A673 (cell line): ENCODE measurements at regions not wholly inside any gene's neighbourhood (a gene's known extent, or its start where the extent isn't known, plus 50 kb on each side); places are given as distances from the start of the nearest gene placed in this dataset.
"Not testable (repeated sequence)": the region's sequence is repeated elsewhere in the genome, so short reads cannot be mapped to it uniquely, and the experiment has no call there.

Source experiments
- BruUV-seq: library from RNA; stranded (reverse); fragments of 400-500 nt; replicated peaks from 2 replicates; lab custom pipeline; 2021; lab: Mats Ljungman, UMichigan
- CTCF ChIA-PET: fragments of 300-600 bp; sonication (Branson Sonifier 250); formaldehyde crosslinking; loops from one replicate; lab custom pipeline; 2022; ENCODE audit warnings: antibody characterized with exemption; lab: Charles Lee
- POLR2A ChIA-PET: fragments of 300-600 bp; sonication (Branson Sonifier 250); formaldehyde crosslinking; loops from one replicate; lab custom pipeline; 2022; ENCODE audit warnings: antibody characterized with exemption; ENCODE audit not compliant: low non-redundant PET; lab: Charles Lee
- DNase-seq: peaks from one replicate; pipeline ENCODE4 v3.0.0-alpha.2; 2015; ENCODE audit warnings: low spot score
- H3K27ac ChIP-seq: fragments of 200-600 bp; sonication (generic); 2 replicates; pipeline ENCODE4 v1.5.1; 2016; ENCODE audit warnings: mixed run types, low read depth, mild to moderate bottlenecking, mixed read lengths, antibody characterized with exemption, low read length; ENCODE audit not compliant: poor library complexity, severe bottlenecking
- H3K27me3 ChIP-seq: fragments of 200-600 bp; sonication (generic); replicated peaks from 2 replicates; pipeline ENCODE4 v1.6.1; 2017; ENCODE audit warnings: mixed run types, low read depth, mild to moderate bottlenecking, mixed read lengths, antibody characterized with exemption, low read length; ENCODE audit not compliant: insufficient read depth, poor library complexity
- H3K36me3 ChIP-seq: fragments of 200-600 bp; sonication (generic); 2 replicates; pipeline ENCODE4 v1.6.1; 2016; ENCODE audit warnings: mixed run types, mild to moderate bottlenecking, mixed read lengths, antibody characterized with exemption, low read length; ENCODE audit not compliant: insufficient read depth, poor library complexity, severe bottlenecking
- H3K4me1 ChIP-seq: fragments of 200-600 bp; sonication (generic); 2 replicates; pipeline ENCODE4 v1.6.1; 2017; ENCODE audit warnings: mixed run types, mild to moderate bottlenecking, mixed read lengths, antibody characterized with exemption, low read length; ENCODE audit not compliant: insufficient read depth, poor library complexity, severe bottlenecking
- H3K4me3 ChIP-seq: fragments of 200-600 bp; sonication (generic); 2 replicates; pipeline ENCODE4 v1.5.1; 2016; ENCODE audit warnings: low read depth, mixed run types, mild to moderate bottlenecking, mixed read lengths, low read length; ENCODE audit not compliant: poor library complexity, severe bottlenecking
- H3K9me3 ChIP-seq: fragments of 200-600 bp; sonication (generic); 2 replicates; pipeline ENCODE4 v1.6.1; 2016; ENCODE audit warnings: mixed run types, low read depth, mild to moderate bottlenecking, mixed read lengths, antibody characterized with exemption, low read length; ENCODE audit not compliant: poor library complexity, severe bottlenecking
- CTCF ChIP-seq: fragments of 300-800, 200-600 bp; sonication (generic); conservative IDR thresholded peaks from 2 replicates; pipeline ENCODE4 v1.5.1; 2017; ENCODE audit warnings: low read depth, mild to moderate bottlenecking, antibody characterized with exemption, low read length, moderate library complexity, mixed read lengths
- EZH2 ChIP-seq: fragments of 200-600 bp; sonication (generic); IDR thresholded peaks from 2 replicates; pipeline ENCODE4 v1.6.1; 2017; ENCODE audit warnings: borderline replicate concordance, low read depth, mild to moderate bottlenecking, mixed read lengths, antibody characterized with exemption, low read length; ENCODE audit not compliant: poor library complexity, severe bottlenecking
- intact Hi-C: fragments of 100-400 bp; cut with micrococcal nuclease; formaldehyde crosslinking; loops from one replicate; pipeline ENCODE4 v1.10.0; 2022; ENCODE audit not compliant: unreplicated experiment

GRCh38 chr2:224114428-224114827, 75.3 kb upstream of the SERPINE2 start:
- ChIA-PET POLR2A (no interaction called here), CTCF (no interaction called here)
- no peaks in the 10 kb centered on the region for H3K36me3 ChIP-seq
- TF ChIP-seq CTCF = no peak
- no peak for TF ChIP-seq EZH2
- no peak overlapping the region for H3K4me3 ChIP-seq
- intact Hi-C loops = no loop called here
- no peak for DNase-seq
- H3K27ac ChIP-seq = no peak overlapping the region
- BruUV-seq = no TSS peak
- H3K27me3 ChIP-seq = no peaks in the 10 kb centered on the region
- no peaks in the 10 kb centered on the region for H3K4me1 ChIP-seq
- peaks cover 16% of the 10 kb centered on the region for H3K9me3 ChIP-seq

GRCh38 chr2:224113930-224114329, 74.8 kb upstream of the SERPINE2 start:
- POLR2A ChIA-PET, H3K4me1 ChIP-seq, BruUV-seq, H3K36me3 ChIP-seq, H3K4me3 ChIP-seq, CTCF ChIA-PET, intact Hi-C loops, DNase-seq, H3K27me3 ChIP-seq, H3K27ac ChIP-seq: not testable (repeated sequence)
- peaks cover 16% of the 10 kb centered on the region for H3K9me3 ChIP-seq

- BruUV-seq = no TSS peak
- CTCF ChIA-PET = no interaction called here
- H3K27me3 ChIP-seq = no peaks in the 10 kb centered on the region
- H3K4me3 ChIP-seq = no peak overlapping the region
- H3K36me3 ChIP-seq = no peaks in the 10 kb centered on the region
- peaks cover 5% of the 10 kb centered on the region for H3K9me3 ChIP-seq
- DNase-seq = no peak
- POLR2A ChIA-PET = no interaction called here
- intact Hi-C loops = no loop called here
- TF ChIP-seq CTCF = no peak
- no peak for TF ChIP-seq EZH2
- no peaks in the 10 kb centered on the region for H3K4me1 ChIP-seq
- H3K27ac ChIP-seq = no peak overlapping the region
Measured at GRCh38 chr2:224111576-224111975, 72.5 kb upstream of the SERPINE2 start.

- Histone ChIP-seq H3K36me3 (no peaks in the 10 kb centered on the region), H3K4me3 (no peak overlapping the region), H3K9me3 (peaks cover 5% of the 10 kb centered on the region), H3K27ac (no peak overlapping the region), H3K4me1 (no peaks in the 10 kb centered on the region), H3K27me3 (no peaks in the 10 kb centered on the region)
- POLR2A ChIA-PET = no interaction called here
- CTCF ChIA-PET = no interaction called here
- no peak for TF ChIP-seq EZH2
- no peak for TF ChIP-seq CTCF
- DNase-seq = no peak
- no TSS peak for BruUV-seq
- intact Hi-C loops = no loop called here
Measured at GRCh38 chr2:224110811-224111210, 71.7 kb upstream of the SERPINE2 start.
